CD4-positive, alpha-beta T cell treated with Interleukin-4 for 4 hours (primary cell): ENCODE measurements at regions not wholly inside any gene's neighbourhood (a gene's known extent, or its start where the extent isn't known, plus 50 kb on each side); places are given as distances from the start of the nearest gene placed in this dataset.
A peak's percentile ranks its signal among the peaks of the same experiment; 100 is the strongest.
"Not testable (repeated sequence)": the region's sequence is repeated elsewhere in the genome, so short reads cannot be mapped to it uniquely, and the experiment has no call there.

Experiments
- DNase-seq: peaks from one replicate; pipeline ENCODE4 v3.0.0-alpha.2; 2020

GRCh38 chr4:177191586-177191985, 118.1 kb upstream of the NEIL3 start:
- no peak for DNase-seq

- no peak for DNase-seq
Observed at GRCh38 chr4:177191991-177192390, 117.7 kb upstream of the NEIL3 start.

GRCh38 chr4:177193024-177193715, 116.5 kb upstream of the NEIL3 start:
- not testable (repeated sequence) for DNase-seq

DNA sequence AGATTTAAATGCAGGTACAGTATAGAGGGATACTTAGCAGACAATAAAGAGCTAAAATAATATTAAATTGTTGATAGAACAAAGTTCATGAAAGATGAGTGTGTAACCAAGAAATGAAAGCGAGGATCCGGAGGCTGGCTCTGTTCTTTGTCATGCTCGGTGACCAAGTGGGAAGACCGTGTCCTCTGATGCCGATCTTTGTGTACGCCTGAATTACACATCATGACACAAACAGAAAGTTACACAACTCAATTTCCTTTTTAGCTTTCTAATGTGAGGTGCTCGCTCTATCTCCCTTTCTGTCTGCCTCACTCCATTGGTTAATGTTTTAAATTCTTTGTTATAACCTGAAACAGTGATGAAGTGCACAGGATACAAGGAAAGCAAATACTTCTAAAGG, 114.8 kb upstream of the NEIL3 start:
- DNase-seq: no peak

DNA sequence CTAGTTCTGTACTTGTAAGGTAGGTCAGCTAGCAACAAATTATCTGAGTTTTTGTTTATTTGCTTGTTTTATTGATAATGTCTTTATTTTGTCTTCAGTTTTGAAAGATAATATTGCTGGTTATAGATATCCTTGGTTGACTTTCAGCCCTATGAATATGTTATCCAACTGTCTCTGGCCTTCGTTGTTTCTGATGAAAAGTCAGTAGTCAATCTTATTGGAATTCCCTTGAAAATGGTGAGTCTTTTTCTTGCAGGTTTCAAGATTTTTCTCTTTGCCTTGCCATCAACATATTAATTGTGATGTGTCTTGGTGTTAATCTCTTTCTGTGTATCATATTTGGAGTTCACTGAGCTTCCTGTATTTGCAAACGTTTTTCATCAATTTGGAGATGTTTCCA, 113.1 kb upstream of the NEIL3 start:
- DNase-seq: no peak

GRCh38 chr4:177201614-177202013, 108.1 kb upstream of the NEIL3 start:
- DNase-seq: no peak

- no peak for DNase-seq
Observed at GRCh38 chr4:177204126-177204525, 105.5 kb upstream of the NEIL3 start.

DNA sequence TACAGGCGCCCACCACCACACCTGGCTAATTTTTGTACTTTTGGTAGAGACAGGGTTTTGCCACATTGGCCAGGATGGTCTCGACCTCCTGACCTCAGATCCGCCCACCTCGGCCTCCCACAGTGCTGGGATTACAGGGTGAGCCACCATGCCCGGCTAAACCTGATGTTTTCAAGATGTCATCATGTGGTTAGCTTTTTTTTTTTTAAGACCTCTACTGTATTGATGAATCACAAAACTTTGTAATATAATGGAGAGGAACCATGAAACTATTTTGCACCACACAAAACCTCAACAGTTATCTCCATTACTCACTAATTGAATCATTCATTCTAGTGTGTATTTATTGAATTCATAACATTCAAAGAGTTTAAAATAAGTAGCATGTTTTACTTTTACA, 94.7 kb upstream of the NEIL3 start:
- DNase-seq: no peak

GRCh38 chr4:177220376-177220775, 89.3 kb upstream of the NEIL3 start:
- no peak for DNase-seq

DNA sequence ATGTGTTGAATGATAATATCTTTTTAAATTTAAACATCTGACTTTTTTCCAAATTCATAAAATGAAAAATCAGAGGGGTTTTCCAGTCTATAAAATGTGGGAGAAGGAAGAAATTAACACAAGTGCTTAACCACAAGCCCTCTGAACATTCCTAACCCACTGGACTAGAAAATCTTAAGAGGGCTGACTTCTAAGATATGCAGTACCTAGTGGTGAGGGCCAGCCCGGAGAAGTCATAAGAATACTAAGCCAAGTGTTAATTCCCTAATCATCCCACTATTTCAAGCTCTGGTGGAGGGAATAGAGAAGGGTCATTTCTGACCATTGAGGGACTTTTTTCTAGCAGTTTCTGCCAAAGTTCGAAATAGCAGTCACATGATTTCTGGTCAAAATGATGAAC, 86.9 kb upstream of the NEIL3 start:
- DNase-seq: no peak

DNA sequence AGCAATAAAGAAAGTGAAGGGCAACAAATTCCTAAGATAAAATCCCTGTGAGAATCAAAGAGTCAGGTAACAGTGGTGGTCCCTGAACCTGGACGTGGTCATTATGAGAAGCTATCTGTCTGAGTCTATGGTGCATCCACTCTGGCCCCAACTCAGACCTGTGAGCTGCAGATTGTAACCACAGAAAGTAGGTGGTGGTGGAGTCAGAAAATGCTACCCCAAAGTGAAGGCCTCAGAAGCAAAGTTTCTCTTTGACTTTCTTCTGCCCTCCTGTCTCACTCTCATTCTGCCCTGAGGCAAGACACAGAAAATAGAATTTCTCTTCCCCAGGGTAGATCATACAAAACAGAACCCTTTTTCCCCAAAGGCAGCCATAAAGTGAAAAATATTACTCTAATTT, 84.1 kb upstream of the NEIL3 start:
- no peak for DNase-seq

DNA sequence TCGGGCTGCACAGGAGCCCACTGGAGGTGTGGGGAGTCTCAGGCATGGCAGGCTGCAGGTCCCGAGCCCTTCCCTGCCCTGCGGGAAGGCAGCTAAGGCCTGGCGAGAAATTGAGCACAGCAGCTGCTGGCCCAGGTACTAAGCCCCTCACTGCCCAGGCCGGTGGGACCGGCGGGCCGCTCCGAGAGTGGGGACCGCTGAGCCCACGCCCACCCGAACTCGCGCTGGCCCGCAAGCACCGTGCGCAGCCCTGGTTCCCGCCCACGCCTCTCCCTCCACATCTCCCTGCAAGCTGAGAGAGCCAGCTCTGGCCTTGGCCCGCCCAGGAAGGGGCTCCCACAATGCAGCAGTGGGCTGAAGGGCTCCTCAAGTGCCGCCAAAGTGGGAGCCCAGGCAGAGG, 82.0 kb upstream of the NEIL3 start:
- DNase-seq: no peak

DNA sequence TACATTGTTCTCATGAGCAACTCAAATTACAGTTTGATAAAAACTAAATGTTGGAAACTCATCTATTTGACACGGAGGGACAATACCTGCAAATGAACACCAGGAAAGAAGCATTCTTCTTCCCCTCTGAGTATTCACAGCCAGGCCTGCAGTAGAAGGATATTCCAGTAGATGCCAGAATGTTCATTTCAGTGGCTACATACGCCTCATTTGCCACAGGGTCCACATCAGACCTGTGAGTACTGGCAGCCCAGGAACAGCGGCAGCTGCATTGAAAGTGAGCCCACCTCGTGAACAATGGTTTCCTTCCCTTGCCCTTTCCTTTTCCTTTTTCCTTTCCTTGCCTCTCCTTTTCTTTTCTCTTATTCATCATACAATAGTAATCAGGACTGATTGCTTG, 81.1 kb upstream of the NEIL3 start:
- DNase-seq: no peak

- DNase-seq: no peak
Observed at GRCh38 chr4:177229331-177229730, 80.3 kb upstream of the NEIL3 start.

DNA sequence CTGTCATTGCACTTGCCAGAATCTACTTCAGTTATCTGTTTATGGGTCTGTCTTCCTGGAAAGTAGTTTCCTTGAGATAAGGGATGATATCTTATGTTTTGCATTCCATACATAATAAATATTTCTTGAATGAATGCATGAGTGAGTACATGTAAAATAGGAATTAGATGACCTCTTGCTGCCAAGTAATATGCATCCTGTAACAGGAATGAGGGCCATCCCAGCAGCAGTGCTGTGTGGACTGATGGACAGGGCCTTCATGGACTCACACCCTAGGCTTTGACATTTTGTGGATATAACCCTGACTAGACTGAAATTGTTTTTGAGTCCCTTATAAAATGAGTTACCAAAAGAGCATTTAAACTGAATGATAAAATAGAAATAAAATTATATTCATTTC, 77.2 kb upstream of the NEIL3 start:
- DNase-seq: no peak

DNA sequence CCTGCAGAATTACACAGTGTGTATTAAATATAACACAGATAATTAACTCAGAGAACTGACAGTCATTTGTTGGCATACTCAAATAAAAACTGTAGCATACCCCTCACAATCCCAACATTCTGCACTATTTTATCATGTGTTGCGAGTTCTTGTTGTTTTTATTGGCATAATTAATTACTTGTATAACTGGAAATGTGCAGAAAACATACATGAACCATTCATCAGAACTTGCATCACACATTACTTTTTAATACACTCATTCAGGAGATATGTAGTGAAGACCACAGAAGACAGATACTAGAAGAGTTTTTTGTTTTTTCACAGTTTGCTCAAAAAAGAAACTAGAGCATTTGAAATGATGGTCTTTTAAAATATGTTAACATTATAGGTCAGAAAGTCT, 74.6 kb upstream of the NEIL3 start:
- DNase-seq: no peak

GRCh38 chr4:177236886-177237285, 72.8 kb upstream of the NEIL3 start:
- DNase-seq: no peak

GRCh38 chr4:177237291-177237690, 72.4 kb upstream of the NEIL3 start:
- DNase-seq: no peak

GRCh38 chr4:177239477-177239876, 70.2 kb upstream of the NEIL3 start:
- DNase-seq: no peak

DNA sequence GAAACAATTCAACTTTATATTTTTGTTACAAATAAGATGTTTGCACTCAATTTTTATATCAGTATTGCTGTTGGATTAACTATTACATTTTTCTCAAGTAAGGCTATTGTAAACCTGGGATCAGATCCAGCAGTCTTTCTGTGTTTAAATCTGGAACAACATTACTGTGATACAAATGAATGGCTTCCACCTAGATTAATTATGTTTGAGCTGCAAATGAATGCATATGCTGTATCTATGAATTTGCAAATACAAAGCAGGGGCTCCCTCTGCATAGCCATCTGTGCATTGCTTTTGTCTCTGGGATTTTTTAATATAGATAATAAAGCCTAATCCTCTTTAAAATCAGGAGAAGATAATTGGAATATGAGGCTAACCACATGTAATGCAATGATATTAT, 69.8 kb upstream of the NEIL3 start:
- DNase-seq: no peak

DNA sequence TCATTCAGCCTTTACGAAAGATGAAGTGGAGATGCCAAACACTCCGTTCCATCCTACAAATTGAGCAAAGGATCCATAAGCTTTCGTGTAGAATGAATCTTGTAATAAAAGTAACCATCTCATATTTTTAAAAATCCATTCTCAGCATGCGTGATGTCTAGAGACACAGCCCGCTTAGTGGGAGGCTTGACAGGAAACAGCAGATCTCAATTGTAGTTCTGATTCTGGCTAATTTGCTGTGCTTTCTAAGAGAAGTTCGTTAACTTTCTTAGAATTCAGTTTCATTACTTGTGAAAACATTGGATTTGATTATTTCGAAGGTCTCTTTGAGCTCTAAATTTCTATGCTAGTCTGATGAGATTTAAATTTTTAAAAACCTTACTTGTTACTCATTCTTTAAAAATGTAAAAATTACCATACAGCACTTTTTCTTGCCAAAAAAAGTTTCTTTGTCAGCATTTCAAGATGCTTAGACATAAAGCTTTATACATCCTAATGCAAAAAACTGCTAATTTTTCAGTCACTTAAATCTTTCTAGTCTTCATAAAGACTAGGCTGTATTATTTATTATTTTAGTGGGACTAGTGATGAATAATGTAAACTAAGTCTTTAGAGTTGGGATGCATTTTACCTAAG, 66.9 kb upstream of the NEIL3 start:
- DNase-seq: no peak

- no peak for DNase-seq
Observed at GRCh38 chr4:177246641-177247584, 62.8 kb upstream of the NEIL3 start.

- DNase-seq: peak; percentile 70
Observed at GRCh38 chr4:177250056-177250696, 59.5 kb upstream of the NEIL3 start.
